PC-3 (cell line): ENCODE measurements at regions not wholly inside any gene's neighbourhood (a gene's known extent, or its start where the extent isn't known, plus 50 kb on each side); places are given as distances from the start of the nearest gene placed in this dataset.

Experiments
- ATAC-seq: fragments of 200-7000 bp; cut with Tn5 transposase; 2 replicates; pipeline ENCODE4 v1.9.1; 2020; ENCODE audit warnings: mild to moderate bottlenecking, moderate library complexity
- BruUV-seq: library from RNA; stranded (reverse); fragments of 400-500 nt; replicated peaks from 2 replicates; lab custom pipeline; 2021; lab: Mats Ljungman, UMichigan
- CTCF ChIA-PET: fragments of 300-600 bp; sonication (Branson Sonifier 250); formaldehyde crosslinking; loops from one replicate; lab custom pipeline; 2022; ENCODE audit warnings: antibody characterized with exemption; lab: Charles Lee
- POLR2A ChIA-PET: fragments of 300-600 bp; sonication (Branson Sonifier 250); formaldehyde crosslinking; loops from one replicate; lab custom pipeline; 2022; ENCODE audit warnings: antibody characterized with exemption; ENCODE audit not compliant: unreplicated experiment; lab: Charles Lee
- DNase-seq: peaks from one replicate; pipeline ENCODE4 v3.0.0-alpha.2; 2015
- H2AFZ ChIP-seq: fragments of 300-600 bp; sonication (generic); 2 replicates; pipeline ENCODE4 v1.6.0; 2016; ENCODE audit warnings: antibody characterized with exemption, low read length
- H3F3A ChIP-seq: fragments of 300-600 bp; sonication (generic); one replicate; pipeline ENCODE4 v1.6.0; 2017; ENCODE audit warnings: antibody characterized with exemption, low read length, control low read depth, mild to moderate bottlenecking; ENCODE audit not compliant: unreplicated experiment
- H3K27ac ChIP-seq: fragments of 300-600 bp; sonication (generic); 2 replicates; pipeline ENCODE4 v1.5.1; 2016; ENCODE audit warnings: mild to moderate bottlenecking, low read length
- H3K27me3 ChIP-seq: fragments of 300-600 bp; sonication (generic); 2 replicates; pipeline ENCODE4 v1.6.1; 2016; ENCODE audit warnings: low read length, mixed read lengths
- H3K36me3 ChIP-seq: fragments of 300-600 bp; sonication (generic); 2 replicates; pipeline ENCODE4 v1.6.1; 2016; ENCODE audit warnings: low read depth, mixed run types, low read length, mixed read lengths
- H3K4me1 ChIP-seq: fragments of 300-600 bp; sonication (generic); 2 replicates; pipeline ENCODE4 v1.5.1; 2016; ENCODE audit warnings: low read length; ENCODE audit not compliant: insufficient read depth
- H3K4me2 ChIP-seq: fragments of 300-600 bp; sonication (generic); 2 replicates; pipeline ENCODE4 v1.6.0; 2016; ENCODE audit warnings: low read length
- H3K4me3 ChIP-seq: fragments of 300-600 bp; sonication (generic); 2 replicates; pipeline ENCODE4 v1.5.1; 2016; ENCODE audit warnings: mild to moderate bottlenecking, low read length, mixed read lengths
- H3K79me2 ChIP-seq: fragments of 300-600 bp; sonication (generic); 2 replicates; pipeline ENCODE4 v1.6.1; 2017; ENCODE audit warnings: low read length, mixed read lengths
- H3K9ac ChIP-seq: fragments of 300-600 bp; sonication (generic); 2 replicates; pipeline ENCODE4 v1.6.0; 2016; ENCODE audit warnings: mild to moderate bottlenecking, low read length
- H3K9me2 ChIP-seq: fragments of 300-600 bp; sonication (generic); replicated peaks from 2 replicates; pipeline ENCODE4 v1.6.1; 2016; ENCODE audit warnings: mixed run types, low read length, mixed read lengths
- H3K9me3 ChIP-seq: fragments of 300-600 bp; sonication (generic); 2 replicates; pipeline ENCODE4 v1.6.1; 2016; ENCODE audit warnings: low read length, mixed read lengths
- H4K20me1 ChIP-seq: fragments of 300-600 bp; sonication (generic); 2 replicates; pipeline ENCODE4 v1.6.1; 2016; ENCODE audit warnings: low read length, mixed read lengths
- EZH2 ChIP-seq: fragments of 300-600 bp; sonication (generic); IDR thresholded peaks from one replicate; pipeline ENCODE4 v1.6.1; 2017; ENCODE audit warnings: antibody characterized with exemption, mild to moderate bottlenecking, low read length; ENCODE audit not compliant: unreplicated experiment
- EZH2phosphoT487 ChIP-seq: fragments of 300-600 bp; sonication (generic); IDR thresholded peaks from 2 replicates; pipeline ENCODE4 v1.6.1; 2018; ENCODE audit warnings: mild to moderate bottlenecking, antibody characterized with exemption, low read length, borderline replicate concordance
- intact Hi-C: fragments of 100-400 bp; cut with micrococcal nuclease; formaldehyde crosslinking; loops from 2 replicates; pipeline ENCODE4 v1.9.0; 2023
- TF ChIP-seq, protein P1 (sequence below): fragments of 300-600 bp; sonication (generic); conservative IDR thresholded peaks from 2 replicates; pipeline ENCODE4 v1.5.1; 2017; ENCODE audit warnings: antibody characterized with exemption, low read depth, mild to moderate bottlenecking, low read length

- Histone ChIP-seq H3K4me1 (no peaks in the 10 kb centered on the region), H3K9me3 (no peaks in the 10 kb centered on the region), H3K36me3 (no peaks in the 10 kb centered on the region), H4K20me1 (no peaks in the 10 kb centered on the region), H3K4me3 (no peak overlapping the region), H3K27me3 (no peaks in the 10 kb centered on the region), H3K27ac (no peak overlapping the region), H3K9me2 (no peaks in the 10 kb centered on the region), H3K9ac (no peak overlapping the region), H3F3A (no peaks in the 10 kb centered on the region), H3K4me2 (no peak overlapping the region), H2AFZ (no peak overlapping the region), H3K79me2 (no peaks in the 10 kb centered on the region)
- DNase-seq, result no peak
- ATAC-seq, result no peak
- TF ChIP-seq, protein P1, sequence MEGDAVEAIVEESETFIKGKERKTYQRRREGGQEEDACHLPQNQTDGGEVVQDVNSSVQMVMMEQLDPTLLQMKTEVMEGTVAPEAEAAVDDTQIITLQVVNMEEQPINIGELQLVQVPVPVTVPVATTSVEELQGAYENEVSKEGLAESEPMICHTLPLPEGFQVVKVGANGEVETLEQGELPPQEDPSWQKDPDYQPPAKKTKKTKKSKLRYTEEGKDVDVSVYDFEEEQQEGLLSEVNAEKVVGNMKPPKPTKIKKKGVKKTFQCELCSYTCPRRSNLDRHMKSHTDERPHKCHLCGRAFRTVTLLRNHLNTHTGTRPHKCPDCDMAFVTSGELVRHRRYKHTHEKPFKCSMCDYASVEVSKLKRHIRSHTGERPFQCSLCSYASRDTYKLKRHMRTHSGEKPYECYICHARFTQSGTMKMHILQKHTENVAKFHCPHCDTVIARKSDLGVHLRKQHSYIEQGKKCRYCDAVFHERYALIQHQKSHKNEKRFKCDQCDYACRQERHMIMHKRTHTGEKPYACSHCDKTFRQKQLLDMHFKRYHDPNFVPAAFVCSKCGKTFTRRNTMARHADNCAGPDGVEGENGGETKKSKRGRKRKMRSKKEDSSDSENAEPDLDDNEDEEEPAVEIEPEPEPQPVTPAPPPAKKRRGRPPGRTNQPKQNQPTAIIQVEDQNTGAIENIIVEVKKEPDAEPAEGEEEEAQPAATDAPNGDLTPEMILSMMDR, result no peak
- TF ChIP-seq EZH2, result no peak
- TF ChIP-seq EZH2phosphoT487, result no peak
- ChIA-PET POLR2A (no interaction called here), CTCF (no interaction called here)
- BruUV-seq, result no TSS peak
- intact Hi-C loops, result no loop called here
These were observed 641.8 kb downstream of the EFNA5 start for GRCh38 chr5:107028938-107029337.

- H3F3A ChIP-seq, result no peaks in the 10 kb centered on the region
- no peak for ATAC-seq
- POLR2A ChIA-PET, result interaction anchor here (0.6 kb wide), 1 partner anchor 723 kb away, joined by 5 read pairs; no protein-coding TSS in a partner anchor
These were observed 644.8 kb downstream of the EFNA5 start for GRCh38 chr5:107025712-107026497.

More at GRCh38 chr5:107025712-107026497, 644.8 kb downstream of the EFNA5 start:
- no peaks in the 10 kb centered on the region for H4K20me1 ChIP-seq
- BruUV-seq, result no TSS peak
- TF ChIP-seq EZH2phosphoT487, result no peak
- TF ChIP-seq, protein P1, result no peak
- no peak for TF ChIP-seq EZH2
- no peak overlapping the region for H3K4me2 ChIP-seq
- CTCF ChIA-PET, result no interaction called here
- H3K4me1 ChIP-seq, result no peaks in the 10 kb centered on the region
- no peak overlapping the region for H3K27ac ChIP-seq
- no peaks in the 10 kb centered on the region for H3K36me3 ChIP-seq
- H3K9me2 ChIP-seq, result no peaks in the 10 kb centered on the region
- no peak overlapping the region for H3K4me3 ChIP-seq
- H3K9me3 ChIP-seq, result no peaks in the 10 kb centered on the region
- DNase-seq, result no peak
- H3K9ac ChIP-seq, result no peak overlapping the region
- H3K79me2 ChIP-seq, result no peaks in the 10 kb centered on the region
- no peaks in the 10 kb centered on the region for H3K27me3 ChIP-seq
- intact Hi-C loops, result no loop called here
- H2AFZ ChIP-seq, result no peak overlapping the region
